ENCODE measurements at regions not wholly inside any gene's neighbourhood (a gene's known extent, or its start where the extent isn't known, plus 50 kb on each side); places are given as distances from the start of the nearest gene placed in this dataset.

- TF ChIP-seq ZFX (IDR thresholded peaks at IDR 0.05) = no peak
- no peak for TF ChIP-seq ELF1 (IDR thresholded peaks at IDR 0.05; ENCODE audit: borderline replicate concordance, low read depth)
- TF ChIP-seq ZBTB33 (IDR thresholded peaks at IDR 0.05; ENCODE audit: extremely low read depth, insufficient replicate concordance, low read length) = no peak
These were observed 622.3 kb downstream of the MTRR start (continued) for GRCh38 chr5:8491254-8491653.

- ChIA-PET CTCF (no interaction called here), RAD21 (ENCODE audit: low non-redundant PET in 1 of 2, low total read pairs in 2 of 2, uncharacterized antibody in 2 of 2, unreplicated experiment in 2 of 2) (no interaction called here), POLR2A (no interaction called here)
- H3K36me3 ChIP-seq (ENCODE audit: control insufficient read depth in 1 of 2, insufficient read depth in 2 of 2, low read length in 2 of 2) = no peaks in the 10 kb centered on the region
- H3K27ac ChIP-seq (ENCODE audit: low read depth, low read length) = no peak overlapping the region
- no peak for ATAC-seq
- no TSS peak for BruUV-seq (replicated peaks)
- no peak for DNase-seq (ENCODE audit: low read depth, low spot score)
- no peak overlapping the region for H2AFZ ChIP-seq (ENCODE audit: low read depth, low read length, poor library complexity, severe bottlenecking)
- H3K4me1 ChIP-seq (ENCODE audit: control insufficient read depth in 1 of 2, insufficient read depth in 2 of 2, low read length in 2 of 2) = no peaks in the 10 kb centered on the region
- no peaks in the 10 kb centered on the region for H4K20me1 ChIP-seq (ENCODE audit: insufficient read depth)
- no peak overlapping the region for H3K9ac ChIP-seq (ENCODE audit: low read length)
- H3K79me2 ChIP-seq (ENCODE audit: insufficient read depth, low read length) = no peaks in the 10 kb centered on the region
- no peak overlapping the region for H3K4me3 ChIP-seq (replicated peaks in 1 of 2; ENCODE audit: low read depth in 1 of 2, low read length in 2 of 2)
- H3K9me3 ChIP-seq (ENCODE audit: control insufficient read depth in 1 of 2, insufficient read depth in 1 of 2, low read depth in 1 of 2, low read length in 2 of 2) = peaks cover 14 to 27% of the 10 kb centered on the region in 2 experiments; a peak in 2 of 4 replicates
- TF ChIP-seq SP1 (IDR thresholded peaks at IDR 0.05; ENCODE audit: low read depth) (no peak), ZFX (IDR thresholded peaks at IDR 0.05) (no peak), ZBTB33 (IDR thresholded peaks at IDR 0.05; ENCODE audit: extremely low read depth, insufficient replicate concordance, low read length) (no peak), YY1 (IDR thresholded peaks at IDR 0.05; ENCODE audit: extremely low read depth, insufficient replicate concordance, low read depth, low read length) (no peak), EZH2 (IDR thresholded peaks at IDR 0.05) (no peak), CBX3 (IDR thresholded peaks at IDR 0.05; ENCODE audit: low read depth) (no peak), SRF (IDR thresholded peaks at IDR 0.05; ENCODE audit: low read depth) (no peak), EGR1 (IDR thresholded peaks at IDR 0.05; ENCODE audit: low read depth) (no peak), POLR2AphosphoS5 (IDR thresholded peaks at IDR 0.05; ENCODE audit: low read depth, low read length) (no peak), SIN3A (IDR thresholded peaks at IDR 0.05; ENCODE audit: low read depth) (no peak), TCF7L2 (IDR thresholded peaks at IDR 0.05; ENCODE audit: borderline replicate concordance, extremely low read depth, insufficient read depth, insufficient read length) (no peak)
- TF ChIP-seq, protein P1, sequence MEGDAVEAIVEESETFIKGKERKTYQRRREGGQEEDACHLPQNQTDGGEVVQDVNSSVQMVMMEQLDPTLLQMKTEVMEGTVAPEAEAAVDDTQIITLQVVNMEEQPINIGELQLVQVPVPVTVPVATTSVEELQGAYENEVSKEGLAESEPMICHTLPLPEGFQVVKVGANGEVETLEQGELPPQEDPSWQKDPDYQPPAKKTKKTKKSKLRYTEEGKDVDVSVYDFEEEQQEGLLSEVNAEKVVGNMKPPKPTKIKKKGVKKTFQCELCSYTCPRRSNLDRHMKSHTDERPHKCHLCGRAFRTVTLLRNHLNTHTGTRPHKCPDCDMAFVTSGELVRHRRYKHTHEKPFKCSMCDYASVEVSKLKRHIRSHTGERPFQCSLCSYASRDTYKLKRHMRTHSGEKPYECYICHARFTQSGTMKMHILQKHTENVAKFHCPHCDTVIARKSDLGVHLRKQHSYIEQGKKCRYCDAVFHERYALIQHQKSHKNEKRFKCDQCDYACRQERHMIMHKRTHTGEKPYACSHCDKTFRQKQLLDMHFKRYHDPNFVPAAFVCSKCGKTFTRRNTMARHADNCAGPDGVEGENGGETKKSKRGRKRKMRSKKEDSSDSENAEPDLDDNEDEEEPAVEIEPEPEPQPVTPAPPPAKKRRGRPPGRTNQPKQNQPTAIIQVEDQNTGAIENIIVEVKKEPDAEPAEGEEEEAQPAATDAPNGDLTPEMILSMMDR (IDR thresholded peaks at IDR 0.05 in 2 of 3, conservative IDR thresholded peaks at IDR 0.05 in 1 of 3; ENCODE audit: borderline replicate concordance in 1 of 3, insufficient read depth in 1 of 3, low read depth in 2 of 3, low read length in 2 of 3) = no peak
- TF ChIP-seq, protein P2, sequence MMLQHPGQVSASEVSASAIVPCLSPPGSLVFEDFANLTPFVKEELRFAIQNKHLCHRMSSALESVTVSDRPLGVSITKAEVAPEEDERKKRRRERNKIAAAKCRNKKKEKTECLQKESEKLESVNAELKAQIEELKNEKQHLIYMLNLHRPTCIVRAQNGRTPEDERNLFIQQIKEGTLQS (IDR thresholded peaks at IDR 0.05) = no peak
- intact Hi-C loops (cut with micrococcal nuclease) = no loop called here
- H3K9me2 ChIP-seq (ENCODE audit: insufficient read depth) = no peaks in the 10 kb centered on the region
- H3K27me3 ChIP-seq (ENCODE audit: insufficient read depth, low read length) = no peaks in the 10 kb centered on the region
- H3K4me2 ChIP-seq (ENCODE audit: low read length) = no peak overlapping the region
These were observed 624.2 kb downstream of the MTRR start for GRCh38 chr5:8493176-8493575.
